Cerebellar nuclear complex (tissue), 1 donor: ENCODE measurements at regions not wholly inside any gene's neighbourhood (a gene's known extent, or its start where the extent isn't known, plus 50 kb on each side); places are given as distances from the start of the nearest gene placed in this dataset.

Source experiments
- DNase-seq, 2 experiments: peaks; one replicate each; lab custom pipeline; 2025; lab: John Stamatoyannopoulos, UW

- DNase-seq = no peak
These were observed 91.5 kb upstream of the TUT7 start for GRCh38 chr9:86445671-86446070.

GRCh38 chr9:86443992-86444391 lies 89.8 kb upstream of the TUT7 start:
- DNase-seq = no peak

- DNase-seq = no peak
These were observed 80.0 kb upstream of the TUT7 start for GRCh38 chr9:86434039-86434726.

GRCh38 chr9:86424251-86424891 lies 70.2 kb upstream of the TUT7 start:
- DNase-seq = no peak

DNA sequence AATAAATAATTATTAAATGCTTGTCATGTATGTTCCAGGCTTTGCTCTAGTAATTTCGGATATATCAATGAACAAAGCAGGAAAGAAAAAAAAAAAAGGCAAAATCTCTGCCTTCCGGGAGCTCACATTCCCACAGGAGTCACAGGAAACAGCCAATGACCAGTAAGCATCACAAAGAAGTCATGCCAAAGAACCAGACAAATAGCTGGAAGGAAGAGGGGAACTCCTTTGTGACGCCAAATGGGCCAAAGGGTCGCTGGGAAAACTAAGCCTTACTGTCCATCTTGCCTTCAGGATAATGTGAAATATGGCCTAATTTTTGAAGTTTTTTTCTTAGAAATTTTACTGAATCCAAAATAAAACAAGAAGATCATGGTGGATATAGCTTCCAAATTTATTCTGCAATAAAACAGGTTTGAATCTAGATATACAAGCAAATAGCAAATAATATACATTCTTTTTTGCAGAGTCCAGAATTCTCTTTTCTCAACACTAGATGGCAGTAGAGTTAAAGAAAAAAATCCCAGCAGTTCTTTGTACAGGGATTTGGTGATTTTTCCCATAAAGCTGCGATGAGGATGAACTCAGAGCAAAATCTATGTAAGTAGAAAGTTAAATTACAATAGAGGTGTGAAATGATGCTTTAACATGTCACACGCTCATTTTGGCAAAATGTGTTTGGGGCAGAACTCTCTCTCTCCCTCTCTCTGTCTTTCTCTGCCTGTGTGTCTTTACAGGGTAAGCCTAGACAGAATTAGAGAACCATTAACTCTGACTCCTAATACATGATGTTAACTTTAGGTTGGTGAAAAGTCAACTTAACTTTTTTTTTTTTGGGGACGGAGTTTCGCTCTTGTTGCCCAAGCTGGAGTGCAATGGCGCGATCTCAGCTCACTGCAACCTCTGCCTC lies 60.0 kb upstream of the TUT7 start:
- DNase-seq = no peak

GRCh38 chr9:86410281-86410680 lies 56.1 kb upstream of the TUT7 start:
- DNase-seq = peak in 1 of 2 experiments; percentile 39

GRCh38 chr9:86408121-86408520 lies 53.9 kb upstream of the TUT7 start:
- DNase-seq = no peak

GRCh38 chr9:86407022-86407421 lies 52.8 kb upstream of the TUT7 start:
- no peak for DNase-seq

DNA sequence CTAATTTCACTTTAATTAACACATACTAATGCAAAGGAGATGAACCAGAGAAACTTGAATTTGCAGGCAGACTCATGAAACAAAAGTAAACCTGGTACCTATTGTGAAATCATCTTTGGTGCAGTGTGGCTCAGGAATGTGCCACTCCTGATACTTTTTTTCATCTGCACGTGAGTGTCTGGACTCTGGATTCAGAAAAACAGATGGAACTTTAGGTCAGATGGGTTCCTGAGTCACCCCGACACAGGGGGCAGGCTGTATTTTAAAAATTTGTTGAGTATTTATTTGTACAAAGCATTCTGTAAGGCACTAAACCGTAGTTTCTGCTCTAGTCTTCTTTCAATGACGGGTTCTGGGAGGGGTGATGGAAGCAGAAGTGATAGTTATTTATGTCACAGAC lies 52.2 kb upstream of the TUT7 start:
- DNase-seq = no peak

GRCh38 chr9:86405926-86406325 lies 51.7 kb upstream of the TUT7 start:
- DNase-seq = no peak

- DNase-seq = no peak
These were observed 50.9 kb upstream of the TUT7 start for GRCh38 chr9:86405086-86405491.
